Heart left ventricle (tissue), 16 donors: ENCODE measurements at regions not wholly inside any gene's neighbourhood (a gene's known extent, or its start where the extent isn't known, plus 50 kb on each side); places are given as distances from the start of the nearest gene placed in this dataset.

ENCODE experiments used
- ATAC-seq, 4 donors: fragments of 200-7000 bp; cut with Tn5 transposase; one replicate each; pipeline ENCODE4 v1.9.1; 2020 to 2022; ENCODE audit warnings: moderate library complexity in 4 of 4, mild to moderate bottlenecking in 3 of 4, moderate number of reproducible peaks in 1 of 4
- DNase-seq, 5 donors: peaks; one replicate each; pipeline ENCODE4 v3.0.0-alpha.2; 2020
- H3K27ac ChIP-seq, 12 donors: fragments of 200-600 bp; sonication (generic) in 4 of 12; one replicate each; pipeline versions ENCODE4 v1.5.0 to v1.8.0; 2016 to 2022; ENCODE audit warnings: mild to moderate bottlenecking in 2 of 12
- H3K27me3 ChIP-seq, 9 donors: fragments of 200-600 bp; sonication (generic) in 2 of 9; one replicate each; pipeline versions ENCODE4 v1.5.1 to v1.8.0; 2016 to 2022; ENCODE audit warnings: mild to moderate bottlenecking in 3 of 9
- H3K36me3 ChIP-seq, 9 donors: fragments of 200-600 bp; sonication (generic) in 2 of 9; one replicate each; pipeline versions ENCODE4 v1.5.0 to v1.8.0; 2018 to 2022; ENCODE audit warnings: mild to moderate bottlenecking in 2 of 9
- H3K4me1 ChIP-seq, 12 donors: fragments of 200-600 bp; sonication (generic) in 4 of 12; one replicate each; pipeline versions ENCODE4 v1.5.0 to v1.8.0; 2016 to 2022; ENCODE audit warnings: mild to moderate bottlenecking in 3 of 12
- H3K4me3 ChIP-seq, 12 donors: fragments of 200-600 bp; sonication (generic) in 4 of 12; one replicate each; pipeline versions ENCODE4 v1.5.0 to v1.8.0; 2017 to 2022; ENCODE audit warnings: mild to moderate bottlenecking in 9 of 12, moderate library complexity in 4 of 12
- H3K9me3 ChIP-seq, 12 donors: fragments of 200-600 bp; sonication (generic) in 4 of 12; one replicate each; pipeline versions ENCODE4 v1.5.0 to v1.8.0; 2016 to 2022; ENCODE audit warnings: mild to moderate bottlenecking in 1 of 12
- CTCF ChIP-seq, 12 donors: fragments of 200-600 bp; sonication (generic) in 4 of 12; IDR thresholded peaks; one replicate each; pipeline versions ENCODE4 v1.5.0 to v1.8.0; 2018 to 2022; ENCODE audit warnings: antibody characterized with exemption in 12 of 12, mild to moderate bottlenecking in 5 of 12
- POLR2A ChIP-seq, 2 donors: fragments of 450-650 bp; IDR thresholded peaks; one replicate each; pipeline ENCODE4 v1.6.1; 2017; ENCODE audit warnings: antibody characterized with exemption in 2 of 2, mild to moderate bottlenecking in 2 of 2, moderate library complexity in 2 of 2
- WGBS, 4 donors: extraction: QIAGEN DNeasy Blood & Tissue Kit in 2 of 4; methylation state at CpG; one replicate each; pipeline versions ENCODE4 v1.1.5 to v1.1.7; 2013 to 2018; 5-methylcytosine and 5-hydroxymethylcytosine counted together
- intact Hi-C, 10 donors: fragments of 100-400 bp; cut with DNase I; formaldehyde crosslinking; loops; one replicate each; pipeline versions ENCODE4 v1.11.1 to v1.14.2; 2022
- donor health status: ischemic (EF 13 %, LVEDD 7.1; RV severe dilation, severe dysfunction).
- donor health status: healthy with polysubstance abuse.
- donor health status: DM: no; HTN: yes; CAD: no.
- donor health status: DM: no; HTN: no; CAD: no.
- donor health status: ischemic (EF 25% LVEDD 6.9; RV normal size, moderate dysfunction).
- donor health status: ischemic (EF 25% LVEDD 5.7; RV mildly dilated, moderate dysfunction).
- donor health status: healthy.
- donor health status: DM: yes; HTN: yes; CAD: no.
- donor health status: ischemic (EF 35%, LVEDD 5.7; RV mildly dilated, moderate dysfunction).
- donor health status: nonischemic (EF 11% LVEDD 7.7; RV severe dilation, severe dysfunction).
- donor health status: DM: yes; HTN: yes; CAD: no.
- donor health status: PGD.
- donor health status: ischemic (EF 29% LVEDD 5.4; RV normal size, mild dysfunction).
- donor health status: nonischemic (EF 23%, LVEDD 6.1; RV moderate dilation, normal function).

- Histone ChIP-seq H3K36me3 (no peaks in the 10 kb centered on the region), H3K9me3 (no peaks in the 10 kb centered on the region), H3K27ac (no peak overlapping the region), H3K4me1 (peaks cover 0 to 9% (median 0%) of the 10 kb centered on the region in 12 donors), H3K4me3 (no peak overlapping the region), H3K27me3 (no peaks in the 10 kb centered on the region)
- no peak for TF ChIP-seq POLR2A (IDR thresholded peaks at IDR 0.05)
- no peak for TF ChIP-seq CTCF (IDR thresholded peaks at IDR 0.05)
- ATAC-seq, result no peak
- 72 to 84% (median 77%) methylated on average over 6 of the region's 6 CpGs for WGBS, 4 donors
- intact Hi-C loops, result loop anchor here in 2 of 10 donors (10.0 kb wide), 1 partner anchor 145 kb away; the partner anchor contains the start of gene FHDC1 (in 2 of the 2)
- no peak for DNase-seq
Observed at GRCh38 chr4:153079857-153080391, 124.3 kb upstream of the TRIM2 start.

- ATAC-seq, result no peak
- intact Hi-C loops, result loop anchor here in 2 of 10 donors (10.0 kb wide), 1 partner anchor 146 kb away; the partner anchor contains the start of gene FHDC1 (in 2 of the 2)
Observed at GRCh38 chr4:153081006-153081580, 123.2 kb upstream of the TRIM2 start.

GRCh38 chr4:153081693-153082092, 122.5 kb upstream of the TRIM2 start:
- Histone ChIP-seq H3K36me3 (no peaks in the 10 kb centered on the region), H3K9me3 (no peaks in the 10 kb centered on the region), H3K4me3 (no peak overlapping the region), H3K4me1 (peaks cover 0 to 14% (median 6%) of the 10 kb centered on the region in 12 donors), H3K27me3 (no peaks in the 10 kb centered on the region), H3K27ac (no peak overlapping the region)
- TF ChIP-seq CTCF (IDR thresholded peaks at IDR 0.05), result no peak
- TF ChIP-seq POLR2A (IDR thresholded peaks at IDR 0.05), result no peak
- ATAC-seq (no peak), DNase-seq (no peak)
- intact Hi-C loops, result loop anchor here in 3 of 10 donors (2.0 to 10.0 kb wide), 2 partner anchors 47 to 147 kb away; partner anchors contain the start of gene FHDC1 (in 2 of the 3)
- WGBS, 4 donors, result 83 to 95% (median 88%) methylated on average over 4 of the region's 4 CpGs

More at GRCh38 chr4:153081006-153081580, 123.2 kb upstream of the TRIM2 start:
- DNase-seq, result no peak
- Histone ChIP-seq H3K9me3 (no peaks in the 10 kb centered on the region), H3K27me3 (no peaks in the 10 kb centered on the region), H3K27ac (no peak overlapping the region), H3K4me3 (no peak overlapping the region), H3K4me1 (peaks cover 0 to 14% (median 6%) of the 10 kb centered on the region in 12 donors), H3K36me3 (no peaks in the 10 kb centered on the region)
- TF ChIP-seq CTCF (IDR thresholded peaks at IDR 0.05) (no peak), POLR2A (IDR thresholded peaks at IDR 0.05) (no peak)
- 87 to 94% (median 89%) methylated on average over 7 of the region's 7 CpGs for WGBS, 4 donors
